ENCODE measurements at regions not wholly inside any gene's neighbourhood (a gene's known extent, or its start where the extent isn't known, plus 50 kb on each side); places are given as distances from the start of the nearest gene placed in this dataset.

- Histone ChIP-seq H2AFZ (ENCODE audit: low read depth) (no peak overlapping the region), H3K9me3 (no peaks in the 10 kb centered on the region), H3K9me2 (no peaks in the 10 kb centered on the region), H3K79me2 (ENCODE audit: insufficient read depth) (no peaks in the 10 kb centered on the region), H3K9ac (no peak overlapping the region), H4K20me1 (ENCODE audit: insufficient read depth) (no peaks in the 10 kb centered on the region), H3K4me3 (ENCODE audit: low read depth in 2 of 2, low read length in 1 of 2) (no peak overlapping the region), H3F3A (replicated peaks; ENCODE audit: insufficient read depth) (no peaks in the 10 kb centered on the region), H3K36me3 (replicated peaks in 1 of 2; ENCODE audit: control insufficient read depth in 1 of 2, insufficient read depth in 2 of 2, low read length in 1 of 2) (no peaks in the 10 kb centered on the region), H3K27me3 (ENCODE audit: insufficient read depth) (no peaks in the 10 kb centered on the region), H3K4me1 (ENCODE audit: control insufficient read depth in 1 of 2, insufficient read depth in 2 of 2, low read depth in 1 of 2, low read length in 1 of 2) (no peaks in the 10 kb centered on the region), H3K4me2 (no peak overlapping the region), H3K27ac (ENCODE audit: low read depth in 2 of 2, low read length in 1 of 2) (no peak overlapping the region)
- ChIA-PET POLR2A (no interaction called here), CTCF (no interaction called here)
- TF ChIP-seq TCF12 (IDR thresholded peaks at IDR 0.05): no peak
- TF ChIP-seq, protein P1, sequence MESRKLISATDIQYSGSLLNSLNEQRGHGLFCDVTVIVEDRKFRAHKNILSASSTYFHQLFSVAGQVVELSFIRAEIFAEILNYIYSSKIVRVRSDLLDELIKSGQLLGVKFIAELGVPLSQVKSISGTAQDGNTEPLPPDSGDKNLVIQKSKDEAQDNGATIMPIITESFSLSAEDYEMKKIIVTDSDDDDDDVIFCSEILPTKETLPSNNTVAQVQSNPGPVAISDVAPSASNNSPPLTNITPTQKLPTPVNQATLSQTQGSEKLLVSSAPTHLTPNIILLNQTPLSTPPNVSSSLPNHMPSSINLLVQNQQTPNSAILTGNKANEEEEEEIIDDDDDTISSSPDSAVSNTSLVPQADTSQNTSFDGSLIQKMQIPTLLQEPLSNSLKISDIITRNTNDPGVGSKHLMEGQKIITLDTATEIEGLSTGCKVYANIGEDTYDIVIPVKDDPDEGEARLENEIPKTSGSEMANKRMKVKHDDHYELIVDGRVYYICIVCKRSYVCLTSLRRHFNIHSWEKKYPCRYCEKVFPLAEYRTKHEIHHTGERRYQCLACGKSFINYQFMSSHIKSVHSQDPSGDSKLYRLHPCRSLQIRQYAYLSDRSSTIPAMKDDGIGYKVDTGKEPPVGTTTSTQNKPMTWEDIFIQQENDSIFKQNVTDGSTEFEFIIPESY (IDR thresholded peaks at IDR 0.05; ENCODE audit: borderline replicate concordance, low read depth): no peak
- no peak for TF ChIP-seq GABPA (IDR thresholded peaks at IDR 0.05; ENCODE audit: low read depth)
- no peak for TF ChIP-seq JUND (IDR thresholded peaks at IDR 0.05)
- no peak for TF ChIP-seq MXI1 (IDR thresholded peaks at IDR 0.05; ENCODE audit: low read depth, low read length)
- TF ChIP-seq YY1 (IDR thresholded peaks at IDR 0.05; ENCODE audit: low read depth): no peak
- TF ChIP-seq RFX5 (IDR thresholded peaks at IDR 0.05; ENCODE audit: low read length): no peak
- no peak for TF ChIP-seq PBX3 (IDR thresholded peaks at IDR 0.05)
- TF ChIP-seq MAX (IDR thresholded peaks at IDR 0.05; ENCODE audit: low read depth): no peak
- TF ChIP-seq TAF1 (IDR thresholded peaks at IDR 0.05; ENCODE audit: borderline replicate concordance, low read depth, low read length): no peak
- TF ChIP-seq EZH2phosphoT487 (IDR thresholded peaks at IDR 0.05; ENCODE audit: borderline replicate concordance, low read depth): no peak
- no peak for TF ChIP-seq SMC3 (IDR thresholded peaks at IDR 0.05; ENCODE audit: low read depth, low read length)
- TF ChIP-seq NRF1 (IDR thresholded peaks at IDR 0.05; ENCODE audit: low read depth, low read length): no peak
- no peak for TF ChIP-seq ELF1 (IDR thresholded peaks at IDR 0.05)
- TF ChIP-seq RCOR1 (IDR thresholded peaks at IDR 0.05; ENCODE audit: low read length): no peak
- TF ChIP-seq FOXM1 (IDR thresholded peaks at IDR 0.05; ENCODE audit: low read depth): no peak
- no peak for DNase-seq
These were observed 904.5 kb downstream of the GRIK2 start for GRCh38 chr6:102298051-102298450.

Small RNA genes in the stretch of these regions (small RNA-seq; reads per million reads assigned to genes)
- gene RF00438: 0 reads per million in 7 experiments
